NCI-H187 treated with DMSO at 0.1 percent for 48 hours (cell line): ENCODE measurements at regions not wholly inside any gene's neighbourhood (a gene's known extent, or its start where the extent isn't known, plus 50 kb on each side); places are given as distances from the start of the nearest gene placed in this dataset.

Source experiments
- DNase-seq: peaks from one replicate; lab custom pipeline; 2025; lab: John Stamatoyannopoulos, UW

GRCh38 chr14:94960285-94961001 lies 190.5 kb upstream of the GSC start:
- DNase-seq, result no peak

DNA sequence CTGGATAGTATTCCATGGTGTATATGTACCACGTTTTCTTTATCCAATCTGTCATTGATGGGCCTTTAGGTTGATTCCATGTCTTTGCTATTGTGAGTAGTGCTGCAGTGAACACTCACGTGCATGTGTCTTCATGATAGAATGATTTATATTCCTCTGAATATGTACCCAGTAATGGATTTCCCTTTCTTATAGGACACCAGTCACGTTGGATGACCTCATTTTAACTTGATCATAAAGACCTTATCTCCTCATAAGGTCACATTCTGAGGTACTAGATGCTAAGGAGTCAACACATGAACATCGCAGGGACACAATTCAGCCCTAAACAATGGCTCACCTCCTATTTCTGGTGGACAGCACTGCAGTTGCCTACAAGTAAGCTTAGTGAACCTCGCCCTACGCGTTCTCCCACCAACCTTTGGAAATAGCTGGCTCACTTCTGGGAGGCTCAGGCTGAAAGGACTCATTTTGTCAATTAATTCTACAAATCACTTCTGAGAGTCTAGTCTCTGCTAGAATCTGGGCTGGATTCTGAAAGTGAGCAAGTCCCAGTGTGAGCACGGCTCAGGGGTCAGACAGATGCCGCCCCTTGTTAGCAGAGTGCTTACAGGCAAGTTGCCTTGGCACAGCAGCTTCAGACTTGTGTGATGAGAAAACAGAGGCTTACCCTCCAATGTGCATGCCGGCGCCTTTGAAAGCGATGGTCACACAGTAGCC lies 183.8 kb upstream of the GSC start:
- DNase-seq, result no peak

DNA sequence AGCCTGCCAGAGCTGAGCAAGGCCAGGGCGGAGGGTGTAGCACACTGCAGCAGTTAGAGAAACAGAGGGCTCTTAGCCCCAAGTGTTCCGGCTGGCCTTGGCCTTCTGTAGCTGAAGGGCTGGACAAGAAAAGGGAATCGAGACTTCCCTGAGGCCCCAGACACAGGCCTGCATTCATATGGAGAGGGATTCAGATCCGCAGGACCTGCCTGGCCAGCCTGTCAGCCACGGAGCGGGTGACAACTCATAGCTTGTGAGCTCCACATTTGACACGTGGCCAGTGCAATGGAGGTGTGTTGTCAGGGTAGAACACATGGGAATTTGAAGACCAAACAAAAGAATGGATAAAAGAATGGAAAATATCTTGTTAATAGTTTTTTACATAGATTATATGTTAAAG lies 182.2 kb upstream of the GSC start:
- DNase-seq, result no peak

DNA sequence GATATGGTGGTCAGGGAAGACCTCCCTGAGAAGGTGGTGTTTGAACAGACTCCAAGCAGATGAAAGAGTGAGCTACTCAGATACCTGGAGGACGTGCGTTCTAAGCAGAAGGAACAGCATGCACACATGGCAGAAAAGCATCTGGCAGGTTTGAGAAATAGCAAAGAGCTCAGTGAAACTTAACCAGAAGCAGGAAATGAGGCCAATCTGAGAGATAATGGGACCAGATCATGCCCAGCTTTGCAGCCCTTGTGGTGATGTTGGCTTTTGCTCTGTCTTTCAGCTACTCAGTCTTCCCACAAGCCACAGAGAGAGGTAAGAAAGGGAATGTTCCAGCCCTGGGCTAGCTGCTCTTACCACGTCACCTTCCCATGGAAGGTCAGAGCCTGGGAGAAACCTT lies 176.3 kb upstream of the GSC start:
- DNase-seq, result no peak

GRCh38 chr14:94945615-94946014 lies 175.7 kb upstream of the GSC start:
- DNase-seq, result no peak

DNA sequence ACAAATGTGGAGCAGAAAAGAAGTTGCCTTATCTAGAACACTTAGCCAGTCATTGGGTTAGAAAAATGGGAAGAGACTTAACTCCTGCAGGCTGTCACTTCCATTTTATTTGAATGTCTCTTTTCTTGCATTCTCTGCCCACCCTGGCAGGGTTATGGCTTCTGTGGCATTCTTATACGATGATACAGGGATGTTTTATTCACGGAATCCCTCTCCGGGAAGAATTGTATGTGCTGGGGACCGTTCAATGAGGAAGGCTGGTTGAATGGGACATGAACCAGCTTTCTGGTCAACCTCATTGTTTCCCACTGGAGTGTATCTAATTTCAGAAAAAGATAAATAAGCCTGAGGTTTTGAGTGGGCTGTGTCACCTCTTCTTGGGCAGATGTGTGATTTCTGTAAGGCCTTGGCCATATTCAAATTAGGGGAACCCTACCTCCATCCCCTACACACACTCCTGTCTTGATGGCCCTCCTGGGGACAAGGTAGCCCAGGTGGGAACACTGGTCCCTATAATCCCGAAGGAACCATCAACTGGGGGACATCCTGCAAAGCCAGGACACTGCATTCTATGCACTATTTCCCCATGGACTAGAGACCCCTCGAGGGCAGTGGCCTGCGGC lies 174.8 kb upstream of the GSC start:
- DNase-seq, result no peak

DNA sequence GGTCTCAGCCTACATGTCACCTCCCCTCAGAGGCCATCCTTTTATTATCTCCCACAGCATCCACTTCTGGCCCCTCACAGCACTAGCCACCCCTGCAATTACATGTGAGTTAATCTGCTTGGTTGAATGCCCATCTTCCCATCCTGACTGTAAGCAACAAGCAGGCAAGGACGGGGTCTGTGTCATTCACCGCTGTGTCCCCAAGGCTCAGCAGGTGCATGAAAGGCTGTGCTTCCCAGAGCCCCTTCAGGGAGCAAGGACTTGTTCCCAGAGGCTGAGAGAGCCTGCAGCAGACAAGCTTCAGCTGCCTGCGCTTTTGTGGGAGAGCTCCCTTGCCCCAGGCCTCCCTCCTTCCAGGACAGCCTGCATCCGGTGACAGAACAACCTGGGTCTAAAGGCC lies 172.7 kb upstream of the GSC start:
- DNase-seq, result no peak

GRCh38 chr14:94941311-94941710 lies 171.4 kb upstream of the GSC start:
- DNase-seq, result no peak

DNA sequence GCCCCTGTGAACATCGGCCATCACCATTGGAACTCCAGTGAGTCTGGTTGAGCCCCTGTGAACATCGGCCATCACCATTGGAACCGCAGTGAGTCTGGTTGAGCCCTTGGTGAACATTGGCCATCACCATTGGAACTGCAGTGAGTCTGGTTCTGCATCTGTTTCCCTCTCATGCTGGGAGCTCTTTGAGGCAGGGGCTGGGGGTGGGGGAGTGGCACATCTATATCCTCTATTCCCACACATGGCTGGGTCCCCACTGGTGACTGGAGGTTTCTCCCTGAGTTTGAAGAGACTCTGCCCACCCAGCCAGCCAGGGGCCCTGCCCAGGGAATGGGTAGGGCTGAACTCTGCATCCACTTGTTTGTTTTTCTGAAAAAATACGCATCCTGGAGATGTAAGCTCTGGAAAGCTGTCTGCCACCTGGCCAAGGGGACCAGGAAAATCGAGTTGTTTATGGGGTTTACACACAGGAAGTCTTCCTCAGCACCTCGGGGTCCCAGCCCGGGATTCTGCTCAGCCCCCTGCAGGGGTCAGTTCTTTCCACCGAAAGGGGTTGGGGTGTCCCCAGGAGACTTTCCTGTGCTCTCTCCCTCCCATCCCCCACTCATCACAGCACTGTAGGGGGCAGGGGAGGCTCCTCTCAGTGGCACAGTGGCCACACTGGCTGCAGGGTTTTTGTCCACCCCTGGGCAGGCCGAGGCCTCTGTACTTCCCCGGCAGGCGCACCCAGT lies 170.5 kb upstream of the GSC start:
- DNase-seq, result no peak

DNA sequence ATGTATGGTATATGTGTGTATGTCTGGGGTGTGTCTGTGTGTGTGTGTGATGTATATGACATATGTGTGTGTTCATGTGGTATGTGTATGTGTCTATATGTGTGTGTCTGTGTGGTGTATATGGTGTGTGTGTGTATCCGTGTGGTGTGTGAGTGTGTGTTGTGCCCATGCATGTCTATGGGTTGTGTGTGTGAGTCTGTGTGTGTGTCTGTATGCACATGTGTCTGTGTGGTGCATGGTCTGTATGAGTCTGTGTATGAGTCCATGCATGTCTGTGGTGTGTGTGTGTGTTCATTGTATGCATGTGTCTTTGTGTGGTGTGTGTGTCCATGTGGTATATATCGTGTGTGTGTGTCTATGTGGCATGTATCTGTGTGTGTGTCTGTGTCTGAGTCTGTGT lies 168.1 kb upstream of the GSC start:
- DNase-seq, result no peak

GRCh38 chr14:94936901-94937685 lies 167.2 kb upstream of the GSC start:
- DNase-seq, result no peak

DNA sequence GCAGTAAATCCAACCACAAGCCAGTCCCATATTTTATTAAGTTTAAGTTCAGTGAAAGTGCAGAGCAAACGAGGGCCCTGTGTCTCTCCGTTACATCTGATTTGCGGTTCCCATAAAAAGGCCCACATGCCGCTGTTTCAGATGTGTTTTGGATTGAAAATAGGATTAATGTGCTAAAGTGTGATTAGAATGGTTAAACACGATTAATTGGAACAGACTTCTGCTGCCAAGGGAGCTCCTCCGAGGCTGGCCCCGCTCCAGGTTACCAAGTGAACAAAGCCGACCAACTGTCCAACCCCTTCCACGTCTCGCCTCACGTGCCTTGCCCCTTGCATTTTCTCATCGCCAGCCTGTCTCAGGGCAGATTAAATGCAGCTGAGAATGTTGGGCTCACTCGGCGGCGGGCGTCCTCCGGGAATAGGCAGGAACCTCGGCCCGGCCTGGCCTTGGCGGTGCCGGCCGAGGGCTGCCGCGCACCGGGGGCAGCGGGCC lies 166.5 kb upstream of the GSC start:
- no peak for DNase-seq

GRCh38 chr14:94935706-94936300 lies 165.9 kb upstream of the GSC start:
- no peak for DNase-seq

GRCh38 chr14:94934276-94934810 lies 164.4 kb upstream of the GSC start:
- no peak for DNase-seq

DNA sequence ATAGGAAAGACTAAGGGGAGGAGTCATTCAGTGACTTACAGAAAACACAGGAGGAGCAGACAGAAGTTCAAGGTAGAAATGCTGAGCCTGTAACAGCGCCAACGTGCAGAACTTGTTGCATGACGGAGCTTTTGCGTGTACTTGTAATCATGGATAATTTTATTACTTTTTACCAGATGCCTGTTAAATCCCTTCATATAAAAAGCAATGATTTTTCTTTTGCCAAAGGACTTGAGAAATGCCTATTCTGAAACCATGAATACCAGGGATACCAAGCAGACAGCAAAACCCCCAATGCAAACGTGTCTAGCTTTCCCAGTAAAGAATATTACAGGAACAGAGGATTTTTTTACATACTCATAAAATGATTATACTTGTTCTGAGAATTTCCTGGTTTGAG lies 163.6 kb upstream of the GSC start:
- no peak for DNase-seq

DNA sequence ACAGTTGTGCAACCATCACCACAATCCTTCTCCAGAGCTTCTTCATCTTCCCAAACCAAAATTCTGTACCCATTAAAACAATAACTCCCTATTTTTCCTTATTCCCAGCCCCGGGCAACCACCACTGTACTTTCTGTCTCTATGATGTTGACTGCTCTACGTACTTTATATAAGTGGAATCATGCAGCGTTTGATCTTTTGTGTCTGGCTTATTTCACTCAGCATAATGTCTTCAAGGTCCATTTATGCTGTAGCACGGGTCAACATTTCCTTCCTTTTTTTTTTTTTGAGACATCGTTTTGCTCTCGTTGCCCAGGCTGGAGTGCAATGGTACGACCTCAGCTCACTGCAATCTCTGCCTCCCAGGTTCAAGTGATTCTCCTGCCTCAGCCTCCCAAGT lies 162.7 kb upstream of the GSC start:
- DNase-seq, result no peak

DNA sequence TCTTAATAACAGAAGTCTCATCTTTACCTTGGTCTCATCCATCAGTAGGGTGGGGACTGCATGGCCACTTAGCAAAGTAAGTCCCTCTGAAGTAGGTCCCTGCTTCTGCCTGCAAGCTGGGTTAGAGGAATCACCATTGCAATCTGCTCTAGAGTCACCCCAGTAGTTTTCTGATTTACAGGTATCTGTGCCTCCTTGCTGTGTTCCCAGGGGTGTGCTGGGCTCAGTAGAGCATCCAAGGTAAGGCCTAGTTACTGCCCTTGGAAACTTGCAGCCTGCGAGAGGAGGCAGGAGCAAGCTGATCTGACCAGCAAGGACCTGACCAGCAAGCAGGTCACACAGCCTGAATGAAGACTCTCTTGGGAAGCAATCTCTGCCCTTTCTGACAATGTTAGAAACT lies 160.8 kb upstream of the GSC start:
- no peak for DNase-seq

GRCh38 chr14:94929354-94929753 lies 159.4 kb upstream of the GSC start:
- no peak for DNase-seq

- no peak for DNase-seq
Observed at GRCh38 chr14:94926176-94926575, 156.3 kb upstream of the GSC start.

- DNase-seq, result no peak
Observed at GRCh38 chr14:94925416-94926173, 155.7 kb upstream of the GSC start.
